GM18868 (cell line): ENCODE measurements at regions not wholly inside any gene's neighbourhood (a gene's known extent, or its start where the extent isn't known, plus 50 kb on each side); places are given as distances from the start of the nearest gene placed in this dataset.
"Not testable (repeated sequence)": the region's sequence is repeated elsewhere in the genome, so short reads cannot be mapped to it uniquely, and the experiment has no call there.

Source experiments
- ATAC-seq: cut with Tn5 transposase; IDR thresholded peaks from one replicate; pipeline ENCODE4 v1.9.1; 2021; ENCODE audit warnings: mild to moderate bottlenecking, moderate library complexity; ENCODE audit not compliant: unreplicated experiment

GRCh38 chr18:47729356-47729755 is 201.1 kb downstream of the SMAD2 start:
- no peak for ATAC-seq

- no peak for ATAC-seq
Measured at GRCh38 chr18:47728921-47729320, 201.5 kb downstream of the SMAD2 start.

GRCh38 chr18:47727409-47727808 is 203.1 kb downstream of the SMAD2 start:
- no peak for ATAC-seq

- ATAC-seq, result no peak
Measured at GRCh38 chr18:47726550-47726949, 203.9 kb downstream of the SMAD2 start.

GRCh38 chr18:47725656-47726055 is 204.8 kb downstream of the SMAD2 start:
- ATAC-seq, result no peak

- ATAC-seq, result no peak
Measured at GRCh38 chr18:47724186-47724975, 206.1 kb downstream of the SMAD2 start.

GRCh38 chr18:47721876-47722275 is 208.6 kb downstream of the SMAD2 start:
- no peak for ATAC-seq

- ATAC-seq, result no peak
Measured at GRCh38 chr18:47720741-47721140, 209.7 kb downstream of the SMAD2 start.

- ATAC-seq, result no peak
Measured at GRCh38 chr18:47719096-47719780, 211.2 kb downstream of the SMAD2 start.

GRCh38 chr18:47718646-47719045 is 211.8 kb downstream of the SMAD2 start:
- no peak for ATAC-seq

- ATAC-seq, result no peak
Measured at GRCh38 chr18:47717257-47717656, 213.2 kb downstream of the SMAD2 start.

GRCh38 chr18:47716632-47717185 is 213.8 kb downstream of the SMAD2 start:
- no peak for ATAC-seq

- ATAC-seq, result no peak
Measured at GRCh38 chr18:47710451-47710850, 220.0 kb downstream of the SMAD2 start.

GRCh38 chr18:47709556-47709955 is 220.9 kb downstream of the SMAD2 start:
- ATAC-seq, result no peak

GRCh38 chr18:47708206-47708605 is 222.3 kb downstream of the SMAD2 start:
- ATAC-seq, result no peak

- no peak for ATAC-seq
Measured at GRCh38 chr18:47701134-47701533, 229.3 kb downstream of the SMAD2 start.

- ATAC-seq, result no peak
Measured at GRCh38 chr18:47696870-47697269, 233.6 kb downstream of the SMAD2 start.

GRCh38 chr18:47691611-47692010 is 238.8 kb downstream of the SMAD2 start:
- no peak for ATAC-seq

- not testable (repeated sequence) for ATAC-seq
Measured at GRCh38 chr18:47690778-47691177, 239.7 kb downstream of the SMAD2 start.

- no peak for ATAC-seq
Measured at GRCh38 chr18:47689371-47689770, 241.1 kb downstream of the SMAD2 start.

GRCh38 chr18:47686806-47687205 is 243.7 kb downstream of the SMAD2 start:
- ATAC-seq, result no peak

GRCh38 chr18:47683774-47684173 is 246.7 kb downstream of the SMAD2 start:
- no peak for ATAC-seq
